ENCODE measurements at regions not wholly inside any gene's neighbourhood (a gene's known extent, or its start where the extent isn't known, plus 50 kb on each side); places are given as distances from the start of the nearest gene placed in this dataset.
"Not testable (repeated sequence)": the region's sequence is repeated elsewhere in the genome, so short reads cannot be mapped to it uniquely, and the experiment has no call there.

GRCh38 chr5:124890442-124890841 lies 144.0 kb upstream of the ZNF608 start:
- TF ChIP-seq CTCF, POLR2A, EP300 (IDR thresholded peaks at IDR 0.05): not testable (repeated sequence)

Data from tibial nerve (tissue), 4 donors.